ENCODE measurements at regions not wholly inside any gene's neighbourhood (a gene's known extent, or its start where the extent isn't known, plus 50 kb on each side); places are given as distances from the start of the nearest gene placed in this dataset.

GRCh38 chr11:128297091-128297651, 290.2 kb downstream of the ETS1 start:
- FAIRE-seq (no peak), ATAC-seq (no peak), DNase-seq (ENCODE audit: low read depth in 1 of 2, low spot score in 1 of 2) (no peak)
- Histone ChIP-seq H3K4me2 (no peak overlapping the region), H3K27ac (no peak overlapping the region), H3K9me3 (no peaks in the 10 kb centered on the region), H3K4me1 (no peaks in the 10 kb centered on the region), H3K4me3 (no peak overlapping the region)
- WGBS (ENCODE audit: missing lambda C conversion rate): 86% methylated on average over 4 of the region's 4 CpGs
- POLR2A ChIA-PET: no interaction called here
- CTCF ChIA-PET: interaction anchor here (0.6 to 2.5 kb wide), 6 partner anchors 12 to 389 kb away, joined by 3 to 13 read pairs (median 4); no protein-coding TSS in a partner anchor
- TF ChIP-seq TP53 (CRISPR knock-in tag; IDR thresholded peaks at IDR 0.05): no peak
- TF ChIP-seq ESRRA (IDR thresholded peaks at IDR 0.05; ENCODE audit: borderline replicate concordance, low read length): no peak
- no peak for TF ChIP-seq ZNF302 (CRISPR knock-in tag; IDR thresholded peaks at IDR 0.05)

DNA sequence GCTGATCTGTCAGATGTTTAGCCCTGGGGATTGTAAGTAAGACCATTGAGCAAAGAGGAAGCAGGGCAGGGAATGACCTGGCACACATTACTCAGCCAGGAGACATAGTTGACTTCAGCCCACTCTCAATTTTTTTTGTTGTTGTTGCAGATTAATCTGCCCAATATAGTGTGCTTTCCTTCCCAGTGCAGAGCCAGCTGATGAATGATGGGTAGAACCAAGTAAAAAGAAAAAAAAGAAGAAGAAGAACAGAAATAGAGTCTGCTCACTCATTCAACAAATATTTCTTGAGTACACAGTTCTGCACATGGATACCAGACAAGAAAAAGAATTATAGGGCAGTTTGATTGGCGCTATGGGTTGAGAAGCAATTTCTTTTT, 292.7 kb downstream of the ETS1 start:
- POLR2A ChIA-PET: no interaction called here

DNA sequence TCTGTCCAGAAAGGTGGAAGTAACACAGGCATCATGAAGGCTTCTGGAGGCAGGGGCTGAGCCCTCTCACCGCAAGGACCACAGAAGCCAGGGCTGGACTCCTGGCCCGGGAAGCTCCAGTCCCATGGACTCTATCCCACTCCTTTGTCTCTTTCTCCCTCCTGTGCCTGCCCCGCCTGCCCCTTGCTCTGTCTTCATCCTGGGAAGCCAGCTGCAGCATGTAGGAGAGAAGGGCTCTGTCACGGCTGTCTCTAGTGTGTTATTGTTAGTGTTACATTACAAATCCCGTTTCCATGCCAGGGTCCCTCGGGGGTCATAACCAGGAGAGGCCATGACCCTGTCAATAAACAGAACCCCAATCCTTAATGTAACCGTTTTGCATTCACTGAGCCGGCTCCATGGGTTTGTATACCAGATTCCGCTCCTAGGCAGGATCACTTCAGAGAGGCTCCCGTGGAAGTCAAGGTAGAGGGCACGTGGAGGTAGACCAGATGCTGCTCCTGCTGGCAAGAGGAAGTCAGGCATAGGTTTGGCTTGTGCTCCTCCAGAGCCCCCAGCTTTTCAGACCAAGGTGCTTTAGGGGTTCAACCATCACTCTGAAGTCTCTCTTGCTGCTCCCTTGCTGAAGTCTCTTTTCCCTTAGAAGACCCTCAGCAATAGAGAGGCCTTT, 293.2 kb downstream of the ETS1 start:
- no peaks in the 10 kb centered on the region for H3K9me3 ChIP-seq
- ChIA-PET POLR2A (no interaction called here), CTCF (no interaction called here)
- ATAC-seq (no peak), DNase-seq (ENCODE audit: low read depth in 1 of 2, low spot score in 1 of 2) (no peak), FAIRE-seq (no peak)
- no peak overlapping the region for H3K4me3 ChIP-seq
- no peak overlapping the region for H3K27ac ChIP-seq
- H3K4me1 ChIP-seq: no peaks in the 10 kb centered on the region
- H3K4me2 ChIP-seq: no peak overlapping the region
- TF ChIP-seq HOXA7 (CRISPR knock-in tag; IDR thresholded peaks at IDR 0.05) (no peak), MAX (IDR thresholded peaks at IDR 0.05) (no peak), TFCP2L1 (CRISPR knock-in tag; IDR thresholded peaks at IDR 0.05) (no peak), EHMT2 (IDR thresholded peaks at IDR 0.05; ENCODE audit: low read depth) (no peak), RCOR1 (IDR thresholded peaks at IDR 0.05; ENCODE audit: low read depth, low read length) (no peak), CEBPB (IDR thresholded peaks at IDR 0.05) (no peak), NPAS2 (CRISPR knock-in tag; IDR thresholded peaks at IDR 0.05; ENCODE audit: borderline replicate concordance) (no peak), HDAC2 (IDR thresholded peaks at IDR 0.05) (no peak), MAFK (IDR thresholded peaks at IDR 0.05; ENCODE audit: partially characterized antibody) (no peak)
- WGBS (ENCODE audit: missing lambda C conversion rate): 83% methylated on average over 9 of the region's 11 CpGs

More for the DNA sequence above, 292.7 kb downstream of the ETS1 start:
- FAIRE-seq: no peak
- H3K27ac ChIP-seq: no peak overlapping the region
- CTCF ChIA-PET: interaction anchor here (0.8 to 2.5 kb wide), 2 partner anchors 11 to 336 kb away, joined by 3 to 13 read pairs; no protein-coding TSS in a partner anchor
- H3K4me1 ChIP-seq: no peaks in the 10 kb centered on the region
- no peak overlapping the region for H3K4me3 ChIP-seq
- DNase-seq (ENCODE audit: low read depth in 1 of 2, low spot score in 1 of 2): no peak
- no peak overlapping the region for H3K4me2 ChIP-seq
- no peak for ATAC-seq
- no peak for TF ChIP-seq CBX2 (IDR thresholded peaks at IDR 0.05; ENCODE audit: borderline replicate concordance, low read depth)
- TF ChIP-seq NPAS2 (CRISPR knock-in tag; IDR thresholded peaks at IDR 0.05; ENCODE audit: borderline replicate concordance): no peak
- no peak for TF ChIP-seq PBX3 (IDR thresholded peaks at IDR 0.05)
- no peak for TF ChIP-seq EHF (CRISPR knock-in tag; IDR thresholded peaks at IDR 0.05)
- TF ChIP-seq NR3C1 (IDR thresholded peaks at IDR 0.05): no peak
- no peak for TF ChIP-seq FOXS1 (CRISPR knock-in tag; IDR thresholded peaks at IDR 0.05)
- no peaks in the 10 kb centered on the region for H3K9me3 ChIP-seq
- 58% methylated on average over 1 of the region's 1 CpG for WGBS (ENCODE audit: missing lambda C conversion rate)

- H3K4me1 ChIP-seq: no peaks in the 10 kb centered on the region
- TF ChIP-seq EP300 (IDR thresholded peaks at IDR 0.05) (no peak), CEBPB (IDR thresholded peaks at IDR 0.05) (no peak), JUNB (IDR thresholded peaks at IDR 0.05) (no peak), MAFK (IDR thresholded peaks at IDR 0.05; ENCODE audit: partially characterized antibody) (no peak), NPAS2 (CRISPR knock-in tag; IDR thresholded peaks at IDR 0.05; ENCODE audit: borderline replicate concordance) (no peak), SREBF2 (IDR thresholded peaks at IDR 0.05) (no peak), ZNF302 (CRISPR knock-in tag; IDR thresholded peaks at IDR 0.05) (no peak)
- TF ChIP-seq, protein P1, sequence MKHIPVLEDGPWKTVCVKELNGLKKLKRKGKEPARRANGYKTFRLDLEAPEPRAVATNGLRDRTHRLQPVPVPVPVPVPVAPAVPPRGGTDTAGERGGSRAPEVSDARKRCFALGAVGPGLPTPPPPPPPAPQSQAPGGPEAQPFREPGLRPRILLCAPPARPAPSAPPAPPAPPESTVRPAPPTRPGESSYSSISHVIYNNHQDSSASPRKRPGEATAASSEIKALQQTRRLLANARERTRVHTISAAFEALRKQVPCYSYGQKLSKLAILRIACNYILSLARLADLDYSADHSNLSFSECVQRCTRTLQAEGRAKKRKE (CRISPR knock-in tag; IDR thresholded peaks at IDR 0.05; ENCODE audit: low read depth): no peak
- no peak overlapping the region for H3K4me3 ChIP-seq
- H3K9me3 ChIP-seq: no peaks in the 10 kb centered on the region
- no peak overlapping the region for H3K4me2 ChIP-seq
- no peak for ATAC-seq
- POLR2A ChIA-PET: no interaction called here
- CTCF ChIA-PET: interaction anchor here (0.6 to 4.4 kb wide), 4 partner anchors 134 to 539 kb away, joined by 3 to 58 read pairs (median 6); no protein-coding TSS in a partner anchor
- no peak for FAIRE-seq
- no peak for DNase-seq (ENCODE audit: low read depth in 1 of 2, low spot score in 1 of 2)
- no peak overlapping the region for H3K27ac ChIP-seq
- 90% methylated on average over 7 of the region's 7 CpGs for WGBS (ENCODE audit: missing lambda C conversion rate)
These were observed 295.5 kb downstream of the ETS1 start for GRCh38 chr11:128291835-128292234.
